IMR-90 (cell line): ENCODE measurements at regions not wholly inside any gene's neighbourhood (a gene's known extent, or its start where the extent isn't known, plus 50 kb on each side); places are given as distances from the start of the nearest gene placed in this dataset.

Source experiments
- ATAC-seq: fragments of 200-7000 bp; cut with Tn5 transposase; 2 replicates; pipeline ENCODE4 v1.9.1; 2020; ENCODE audit warnings: low read depth, mild to moderate bottlenecking, moderate library complexity
- BruUV-seq: library from RNA; stranded (reverse); fragments of 400-500 nt; replicated peaks from 2 replicates; lab custom pipeline; 2021; lab: Mats Ljungman, UMichigan
- CTCF ChIA-PET: fragments of 300-600 bp; formaldehyde crosslinking; extraction: SDS; loops from one replicate; lab custom pipeline; 2021; ENCODE audit warnings: antibody characterized with exemption; lab: Yijun Ruan, JAX
- POLR2A ChIA-PET: fragments of 300-600 bp; sonication (Branson Sonifier 250); formaldehyde crosslinking; loops from one replicate; lab custom pipeline; 2022; ENCODE audit warnings: antibody characterized with exemption; ENCODE audit not compliant: unreplicated experiment; lab: Charles Lee
- DNase-seq: peaks from one replicate; pipeline ENCODE4 v3.0.0; 2013
- H2AFZ ChIP-seq: replicated peaks from 2 replicates; pipeline ENCODE3; 2013; ENCODE audit warnings: low read length, mild to moderate bottlenecking; ENCODE audit not compliant: poor library complexity
- H2AK5ac ChIP-seq: 2 replicates; pipeline ENCODE4 v1.6.1; 2013; ENCODE audit warnings: low read depth, low read length, inconsistent platforms
- H2AK9ac ChIP-seq: replicated peaks from 2 replicates; pipeline ENCODE3; 2013; ENCODE audit warnings: mild to moderate bottlenecking, low read depth, low read length, moderate library complexity; ENCODE audit not compliant: poor library complexity
- H2BK120ac ChIP-seq: 2 replicates; pipeline ENCODE4 v1.6.1; 2013; ENCODE audit warnings: low read depth, low read length, inconsistent platforms
- H2BK15ac ChIP-seq: 3 replicates; pipeline ENCODE4 v1.6.1; 2013; ENCODE audit warnings: low read depth, low read length, inconsistent platforms
- H2BK20ac ChIP-seq: 2 replicates; pipeline ENCODE4 v1.6.1; 2013; ENCODE audit warnings: low read depth, mild to moderate bottlenecking, inconsistent platforms, low read length, moderate library complexity
- H2BK5ac ChIP-seq: 2 replicates; pipeline ENCODE4 v1.6.1; 2013; ENCODE audit warnings: mild to moderate bottlenecking, low read depth, low read length, inconsistent platforms; ENCODE audit not compliant: poor library complexity, severe bottlenecking
- H3K14ac ChIP-seq: replicated peaks from 2 replicates; pipeline ENCODE4 v1.6.1; 2013; ENCODE audit warnings: low read depth, low read length, inconsistent platforms
- H3K18ac ChIP-seq: 2 replicates; pipeline ENCODE4 v1.6.1; 2013; ENCODE audit warnings: low read depth, low read length, control low read depth
- H3K23ac ChIP-seq: 2 replicates; pipeline ENCODE4 v1.6.1; 2013; ENCODE audit warnings: low read depth, low read length, inconsistent platforms
- H3K27ac ChIP-seq: 2 replicates; pipeline ENCODE4 v1.5.1; 2013; ENCODE audit warnings: mild to moderate bottlenecking, control low read depth, low read length; ENCODE audit not compliant: insufficient read depth
- H3K27me3 ChIP-seq: 2 replicates; pipeline ENCODE4 v1.6.1; 2013; ENCODE audit warnings: low read length; ENCODE audit not compliant: control insufficient read depth, insufficient read depth
- H3K36me3 ChIP-seq: 2 replicates; pipeline ENCODE4 v1.6.1; 2013; ENCODE audit warnings: low read length, mixed read lengths; ENCODE audit not compliant: control insufficient read depth, insufficient read depth
- H3K4ac ChIP-seq: 2 replicates; pipeline ENCODE4 v1.6.1; 2013; ENCODE audit warnings: low read depth, low read length, inconsistent platforms
- H3K4me1 ChIP-seq: 2 replicates; pipeline ENCODE4 v1.6.1; 2013; ENCODE audit warnings: low read length, mixed read lengths; ENCODE audit not compliant: control insufficient read depth, insufficient read depth
- H3K4me2 ChIP-seq: 2 replicates; pipeline ENCODE4 v1.6.1; 2013; ENCODE audit warnings: low read depth, mild to moderate bottlenecking, control low read depth, low read length, moderate library complexity
- H3K4me3 ChIP-seq: 2 replicates; pipeline ENCODE4 v1.5.1; 2013; ENCODE audit warnings: low read depth, mild to moderate bottlenecking, control low read depth, low read length, moderate library complexity; ENCODE audit not compliant: insufficient read depth
- H3K56ac ChIP-seq: 2 replicates; pipeline ENCODE4 v1.6.1; 2013; ENCODE audit warnings: low read length, inconsistent platforms; ENCODE audit not compliant: insufficient read depth; ENCODE audit errors: extremely low read depth
- H3K79me1 ChIP-seq, 2 experiments: 2 replicates each; pipeline ENCODE4 v1.6.1; 2013; ENCODE audit warnings: low read length in 2 of 2, inconsistent platforms in 1 of 2, low read depth in 1 of 2
- H3K9ac ChIP-seq: 2 replicates; pipeline ENCODE4 v1.6.1; 2013; ENCODE audit warnings: low read depth, low read length, control low read depth
- H3K9me1 ChIP-seq: 2 replicates; pipeline ENCODE4 v1.6.1; 2013; ENCODE audit warnings: low read length, inconsistent platforms; ENCODE audit not compliant: insufficient read depth
- H3K9me3 ChIP-seq: 2 replicates; pipeline ENCODE4 v1.6.1; 2013; ENCODE audit warnings: low read length; ENCODE audit not compliant: control insufficient read depth, insufficient read depth
- H4K20me1 ChIP-seq: 2 replicates; pipeline ENCODE4 v1.6.1; 2013; ENCODE audit warnings: low read length, inconsistent platforms; ENCODE audit not compliant: insufficient read depth
- H4K5ac ChIP-seq: 2 replicates; pipeline ENCODE4 v1.6.1; 2013; ENCODE audit warnings: mild to moderate bottlenecking, low read depth, low read length, control low read depth
- H4K8ac ChIP-seq, 2 experiments: 2 replicates each; pipeline ENCODE4 v1.6.1; 2013; ENCODE audit warnings: low read depth in 2 of 2, low read length in 2 of 2, control low read depth in 1 of 2, inconsistent platforms in 1 of 2
- H4K91ac ChIP-seq: 2 replicates; pipeline ENCODE4 v1.6.1; 2013; ENCODE audit warnings: low read depth, low read length, inconsistent platforms; ENCODE audit not compliant: insufficient read depth
- CEBPB ChIP-seq: IDR thresholded peaks from 2 replicates; pipeline ENCODE4 v1.6.1; 2012; ENCODE audit warnings: low read depth, low read length, improper control_type of control experiment
- CTCF ChIP-seq: conservative IDR thresholded peaks from 2 replicates; pipeline ENCODE4 v1.5.1; 2012; ENCODE audit warnings: mild to moderate bottlenecking, low read depth, low read length, improper control_type of control experiment
- FOS ChIP-seq: fragments of 150-350 bp; IDR thresholded peaks from 2 replicates; pipeline ENCODE4 v1.6.1; 2016; ENCODE audit warnings: low read depth, low read length
- MAFK ChIP-seq: IDR thresholded peaks from 2 replicates; pipeline ENCODE4 v1.6.1; 2012; ENCODE audit warnings: low read depth, low read length, improper control_type of control experiment
- MAZ ChIP-seq: IDR thresholded peaks from 2 replicates; pipeline ENCODE4 v1.6.1; 2012; ENCODE audit warnings: low read depth, mild to moderate bottlenecking, low read length, improper control_type of control experiment, moderate library complexity, borderline replicate concordance
- RAD21 ChIP-seq: IDR thresholded peaks from 2 replicates; pipeline ENCODE4 v1.6.1; 2012; ENCODE audit warnings: low read length, improper control_type of control experiment
- SMC3 ChIP-seq: fragments of 150-350 bp; IDR thresholded peaks from 2 replicates; pipeline ENCODE4 v1.6.1; 2016; ENCODE audit warnings: low read depth, mild to moderate bottlenecking, antibody characterized with exemption, low read length, moderate library complexity
- WGBS, 2 experiments: methylation state at CpG; one replicate each; pipeline versions ENCODE4 v1.1.5 to v1.1.7; 2013; ENCODE audit warnings: missing lambda C conversion rate in 2 of 2; ENCODE audit not compliant: insufficient read length in 1 of 2; ENCODE audit errors: extremely low coverage in 2 of 2; 5-methylcytosine and 5-hydroxymethylcytosine counted together
- dilution Hi-C: fragments of 300-500 bp; cut with HindIII; formaldehyde crosslinking; loops from one replicate; pipeline ENCODE4 v1.14.3; 2018; ENCODE audit warnings: low sequenced_read_pairs; ENCODE audit not compliant: unreplicated experiment
- in situ Hi-C: fragments of 300-500 bp; cut with MboI; formaldehyde crosslinking; loops from 3 replicates; pipeline ENCODE4 v1.14.3; 2019; ENCODE audit warnings: low sequenced_read_pairs, inconsistent platforms, mixed read lengths
- intact Hi-C: fragments of 100-400 bp; cut with micrococcal nuclease; formaldehyde crosslinking; loops from 2 replicates; pipeline ENCODE4 v1.10.0; 2022

DNA sequence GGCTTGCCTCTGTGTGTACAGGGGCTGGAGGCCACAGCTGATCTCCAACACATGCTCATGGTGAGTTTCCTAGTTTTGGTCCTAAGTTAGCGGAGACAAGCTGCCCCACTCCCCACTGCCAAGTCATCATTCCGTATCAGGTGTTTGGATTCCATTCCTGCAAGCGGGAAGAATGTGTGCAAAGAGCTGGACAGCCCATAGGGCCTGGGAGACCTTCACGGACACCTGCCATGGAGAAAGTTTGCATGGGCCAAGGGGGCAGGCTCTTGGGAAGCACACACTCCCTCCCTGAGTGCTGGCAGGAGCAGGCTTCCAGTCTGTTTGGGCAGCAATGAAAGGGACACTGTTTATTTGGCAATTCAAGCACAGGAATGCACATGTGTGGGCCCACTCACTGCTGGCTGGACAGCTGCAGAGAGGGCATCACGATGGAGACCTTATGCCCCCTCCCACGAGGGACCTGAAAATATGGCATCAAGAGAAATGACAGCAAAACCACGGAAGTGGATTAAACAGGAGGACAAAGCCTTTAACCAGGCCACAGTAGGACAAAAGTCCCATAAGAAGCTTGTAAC is 149.7 kb downstream of the KLF13 start:
- Histone ChIP-seq H3K79me1 (no peaks in the 10 kb centered on the region), H2BK120ac (no peak overlapping the region), H3K9me1 (peaks cover 18% of the 10 kb centered on the region), H4K91ac (no peak overlapping the region), H2AK5ac (no peak overlapping the region), H3K56ac (no peak overlapping the region), H3K9ac (no peak overlapping the region), H2AK9ac (no peak overlapping the region), H4K8ac (no peak overlapping the region), H2AFZ (peak overlapping the region; percentile 10), H2BK5ac (no peak overlapping the region), H3K23ac (no peak overlapping the region), H3K4me1 (peaks cover 13% of the 10 kb centered on the region), H4K5ac (no peak overlapping the region), H3K27me3 (peaks cover 9% of the 10 kb centered on the region), H3K4me2 (no peak overlapping the region), H3K4me3 (no peak overlapping the region), H3K27ac (no peak overlapping the region), H4K20me1 (peaks cover 3% of the 10 kb centered on the region; the same call in 1 of the 2 replicates), H3K9me3 (no peaks in the 10 kb centered on the region), H3K4ac (no peak overlapping the region), H2BK20ac (no peak overlapping the region), H2BK15ac (no peak overlapping the region), H3K18ac (no peak overlapping the region), H3K36me3 (no peaks in the 10 kb centered on the region), H3K14ac (no peak overlapping the region)
- BruUV-seq = no TSS peak
- CTCF ChIA-PET = interaction anchor here (1.2 kb wide), 1 partner anchor 41 kb away, joined by 4 read pairs; no protein-coding TSS in a partner anchor
- dilution Hi-C loops = no loop called here
- intact Hi-C loops = no loop called here
- POLR2A ChIA-PET = no interaction called here
- 77% methylated on average over 3 of the region's 7 CpGs; no CpG with 5 or more reads in 1 of the 2 experiments for WGBS, 2 experiments
- ATAC-seq (no peak), DNase-seq (no peak)
- TF ChIP-seq CTCF = no peak
- no peak for TF ChIP-seq CEBPB
- no peak for TF ChIP-seq SMC3
- TF ChIP-seq MAZ = no peak
- no peak for TF ChIP-seq MAFK
- no peak for TF ChIP-seq RAD21
- no peak for TF ChIP-seq FOS
- in situ Hi-C loops = loop anchor here (25.0 kb wide), 1 partner anchor 814 kb away; no protein-coding TSS in a partner anchor
